HG03135 (cell line): ENCODE measurements at regions not wholly inside any gene's neighbourhood (a gene's known extent, or its start where the extent isn't known, plus 50 kb on each side); places are given as distances from the start of the nearest gene placed in this dataset.

ENCODE experiments used
- ATAC-seq: cut with Tn5 transposase; IDR thresholded peaks from one replicate; pipeline ENCODE4 v1.9.1; 2021; ENCODE audit warnings: mild to moderate bottlenecking, moderate library complexity; ENCODE audit not compliant: unreplicated experiment

DNA sequence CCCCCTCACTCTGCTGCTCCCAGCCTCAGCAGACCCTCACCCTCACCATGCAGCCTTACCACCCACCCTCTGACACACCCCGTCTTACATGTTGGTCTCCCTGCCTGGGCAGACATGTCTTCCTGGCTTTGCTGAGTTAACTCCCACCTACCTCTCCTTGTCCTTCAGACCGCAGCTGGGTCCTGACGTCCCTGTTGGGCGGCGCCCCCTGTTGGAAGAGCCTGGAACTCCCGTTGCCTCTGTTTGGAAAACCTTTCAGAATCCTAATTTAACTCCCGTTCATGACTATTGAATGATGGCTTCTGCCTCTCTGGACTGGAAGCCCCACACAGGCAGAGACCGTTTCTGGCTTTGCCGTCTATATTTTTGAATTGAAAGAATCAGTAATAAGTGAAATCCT lies 245.1 kb downstream of the MYLK4 start:
- ATAC-seq = no peak

GRCh38 chr6:2504495-2505064 lies 246.1 kb downstream of the MYLK4 start:
- no peak for ATAC-seq

- ATAC-seq = no peak
Observed at GRCh38 chr6:2503816-2504494, 246.8 kb downstream of the MYLK4 start.

DNA sequence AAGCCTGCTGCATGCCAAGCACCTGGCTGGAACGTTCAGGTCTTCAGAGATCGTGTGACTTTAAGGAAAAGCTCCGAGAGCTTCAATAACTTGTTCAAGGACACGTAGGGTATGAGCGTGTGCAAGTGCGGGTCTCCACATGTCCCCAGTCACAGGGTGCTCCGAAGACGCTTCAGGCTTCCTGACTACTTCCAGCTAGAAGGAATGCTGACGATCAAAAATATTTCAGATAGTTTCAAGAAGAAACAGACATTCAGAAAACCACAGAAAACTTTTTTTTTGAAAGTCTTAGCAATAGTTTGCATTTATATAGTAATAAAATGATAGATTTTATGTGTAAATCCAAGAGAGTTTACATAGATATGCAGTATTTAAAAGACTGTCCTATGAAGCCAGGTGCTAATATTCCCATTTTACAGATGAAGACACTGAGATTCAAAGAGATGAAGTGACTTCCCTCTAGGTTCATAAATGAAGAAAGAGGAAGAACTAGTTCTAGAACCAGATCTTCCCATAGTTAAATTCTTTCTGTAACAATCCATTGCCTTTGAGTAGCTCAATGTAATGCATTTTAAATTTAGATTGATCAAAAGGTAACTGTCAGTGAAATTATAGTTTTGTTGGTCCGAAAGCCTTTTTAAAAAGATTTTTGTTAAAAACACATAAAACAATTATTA lies 247.6 kb downstream of the MYLK4 start:
- ATAC-seq = no peak

DNA sequence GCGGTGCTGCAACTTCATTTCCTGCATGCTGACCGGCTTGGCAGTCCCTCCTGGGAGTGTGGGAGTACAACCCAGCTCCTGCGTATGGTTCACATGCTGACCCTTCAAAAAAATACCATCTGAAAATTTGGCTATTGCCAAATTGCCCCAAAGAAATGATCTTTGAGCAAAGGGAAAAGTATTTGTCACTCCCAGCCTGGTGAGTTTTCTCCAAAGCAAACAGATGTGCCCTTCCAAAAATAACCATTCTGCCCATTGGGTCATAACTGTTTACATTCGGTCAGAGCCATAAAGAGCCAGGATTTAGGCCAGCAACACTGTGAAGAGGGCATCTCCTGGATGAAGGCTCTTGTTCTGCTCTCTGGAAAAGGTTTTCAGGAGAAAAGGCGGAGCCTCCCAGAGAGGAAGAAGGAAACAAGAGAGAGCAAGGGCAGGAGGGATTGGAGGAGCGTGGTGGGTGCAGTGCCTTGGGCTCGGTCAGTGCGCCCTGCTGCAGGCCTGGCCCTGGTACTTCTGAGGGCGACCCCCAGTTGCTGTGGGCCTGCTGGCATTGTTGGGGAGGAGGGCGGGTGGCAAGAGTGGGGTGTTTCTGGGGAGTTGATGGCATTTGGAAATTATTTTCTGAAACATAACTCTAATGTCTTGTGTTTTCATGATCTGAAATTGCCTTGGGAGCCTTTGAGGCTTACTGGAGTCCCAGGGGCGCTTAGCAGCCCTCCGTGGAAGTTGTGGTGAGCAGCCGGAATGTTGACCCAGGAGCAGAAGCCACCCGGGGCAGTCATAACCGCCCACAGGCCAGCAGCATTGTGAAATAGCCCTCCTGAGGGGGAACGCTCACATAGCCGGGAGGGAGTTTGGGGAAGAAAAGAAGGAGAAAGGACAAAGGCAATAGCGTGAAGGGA lies 248.4 kb downstream of the MYLK4 start:
- no peak for ATAC-seq

- ATAC-seq = no peak
Observed at GRCh38 chr6:2497922-2498623, 252.6 kb downstream of the MYLK4 start.

DNA sequence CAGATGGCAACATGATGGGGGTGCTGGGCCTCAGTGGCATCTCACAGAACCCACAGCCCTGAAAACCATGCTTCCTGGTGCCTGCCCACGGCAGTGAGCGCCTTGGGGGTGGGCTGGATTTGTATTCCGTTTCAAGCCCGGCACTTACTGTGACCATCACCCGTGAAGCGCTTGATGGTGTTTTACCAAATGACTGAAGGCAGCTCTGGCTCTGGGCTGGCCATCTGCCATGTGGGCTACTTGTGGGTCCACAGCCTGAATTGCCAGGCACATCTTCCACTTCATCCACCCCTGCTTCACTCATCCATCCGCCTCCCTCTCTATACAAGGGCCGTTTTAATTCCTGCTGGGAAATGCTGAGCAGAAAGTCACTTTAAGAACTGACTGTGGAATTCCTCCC lies 250.9 kb upstream of the GMDS start:
- ATAC-seq = no peak

DNA sequence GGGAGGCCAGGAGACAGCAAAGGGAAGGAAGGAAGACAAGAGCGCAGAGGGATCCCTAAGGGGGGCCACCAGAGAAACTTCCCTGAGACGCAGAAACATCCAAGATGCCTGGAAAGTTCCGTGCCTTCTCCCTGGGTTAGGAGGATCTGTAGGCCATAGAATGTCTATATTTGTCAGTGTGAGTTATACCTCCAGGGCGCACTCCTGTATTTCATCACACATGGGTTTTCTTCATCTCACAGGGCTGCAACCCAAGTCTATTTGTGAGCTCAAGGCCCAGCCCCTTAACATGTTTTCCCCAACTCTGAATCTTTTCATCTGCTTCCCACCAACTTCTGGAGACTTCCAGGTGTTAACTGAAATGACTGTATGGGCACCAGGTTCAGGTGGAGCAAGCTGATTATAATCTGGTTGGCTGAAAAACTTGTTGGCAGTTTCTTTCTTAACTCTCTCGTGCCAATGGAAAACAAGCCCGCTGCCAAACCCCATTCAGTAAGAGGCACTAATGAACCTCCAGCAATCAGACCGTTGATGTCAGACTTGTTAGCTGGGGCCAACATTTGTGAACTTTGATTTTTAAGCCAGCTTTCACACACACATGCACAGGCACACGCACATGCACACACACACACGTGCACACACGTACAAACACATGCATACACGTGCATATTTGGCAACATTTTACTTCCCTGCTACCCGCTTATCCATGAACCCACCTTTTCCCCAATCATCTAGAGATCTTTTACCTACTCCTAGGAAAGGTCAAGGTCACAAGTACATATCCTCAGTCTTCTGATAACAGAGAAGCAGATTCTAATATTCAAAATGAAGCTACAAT lies 247.5 kb upstream of the GMDS start:
- ATAC-seq = no peak

DNA sequence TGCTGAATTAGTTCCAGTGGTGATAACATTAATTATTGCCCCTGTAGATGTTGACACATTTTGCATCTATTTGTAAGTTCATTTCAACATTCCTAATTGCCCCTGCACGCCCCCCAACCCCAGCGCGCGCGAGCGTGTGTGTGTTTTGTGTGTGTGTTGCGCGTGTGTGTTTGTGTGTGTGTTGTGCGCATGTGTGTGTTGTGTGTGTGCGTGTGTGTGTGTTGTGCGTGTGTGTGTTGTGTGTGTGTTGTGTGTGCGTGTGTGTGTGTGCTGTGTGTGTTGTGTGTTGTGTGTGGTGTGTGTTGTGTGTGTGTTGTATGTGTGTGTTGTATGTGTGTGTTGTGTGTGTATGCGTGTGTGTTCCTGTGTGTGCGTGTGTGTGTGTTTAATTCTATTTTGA lies 245.7 kb upstream of the GMDS start:
- no peak for ATAC-seq

- no peak for ATAC-seq
Observed at GRCh38 chr6:2488578-2488977, 243.2 kb upstream of the GMDS start.

GRCh38 chr6:2485116-2485515 lies 239.7 kb upstream of the GMDS start:
- ATAC-seq = no peak

- no peak for ATAC-seq
Observed at GRCh38 chr6:2482773-2483172, 237.4 kb upstream of the GMDS start.

DNA sequence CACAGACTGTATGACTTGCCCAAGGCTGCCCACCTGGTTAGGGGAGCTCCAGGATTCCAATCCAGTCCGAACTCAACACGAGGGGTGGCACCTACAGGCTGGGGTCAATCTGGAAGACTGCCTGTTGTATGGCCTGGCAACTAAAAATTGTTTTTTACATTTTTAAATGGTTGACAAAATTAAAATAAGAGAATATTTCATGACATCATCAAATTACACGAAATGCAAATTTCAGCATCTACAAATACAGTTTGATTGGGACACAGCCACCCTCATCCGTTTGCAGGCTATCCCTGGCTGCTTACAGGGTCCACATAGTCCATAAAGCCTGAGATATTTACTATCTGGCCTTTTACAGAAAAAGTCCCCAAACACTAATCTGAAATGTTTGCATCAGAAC lies 235.9 kb upstream of the GMDS start:
- ATAC-seq = no peak

GRCh38 chr6:2480267-2480966 lies 235.0 kb upstream of the GMDS start:
- ATAC-seq = no peak

DNA sequence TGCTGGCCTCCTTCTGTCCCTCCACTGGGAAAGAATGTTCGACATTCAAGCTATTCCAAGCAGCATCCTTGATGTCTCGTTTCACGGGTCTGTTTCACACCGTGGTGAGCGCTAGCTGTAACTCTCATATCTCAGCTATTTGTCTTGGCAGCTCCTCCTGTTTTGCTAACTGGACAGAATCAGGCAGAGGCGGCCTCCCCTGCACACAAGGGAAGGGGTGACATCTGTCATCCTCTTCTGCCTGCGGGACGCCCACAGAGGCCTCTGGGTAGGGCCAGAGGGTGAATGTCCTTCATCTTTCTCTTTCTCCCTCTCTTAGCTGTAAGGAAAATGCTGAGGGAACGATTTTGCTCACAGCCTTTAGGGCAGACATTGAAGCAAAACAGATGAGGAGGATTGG lies 232.8 kb upstream of the GMDS start:
- ATAC-seq = no peak

- ATAC-seq = no peak
Observed at GRCh38 chr6:2477666-2478065, 232.3 kb upstream of the GMDS start.

DNA sequence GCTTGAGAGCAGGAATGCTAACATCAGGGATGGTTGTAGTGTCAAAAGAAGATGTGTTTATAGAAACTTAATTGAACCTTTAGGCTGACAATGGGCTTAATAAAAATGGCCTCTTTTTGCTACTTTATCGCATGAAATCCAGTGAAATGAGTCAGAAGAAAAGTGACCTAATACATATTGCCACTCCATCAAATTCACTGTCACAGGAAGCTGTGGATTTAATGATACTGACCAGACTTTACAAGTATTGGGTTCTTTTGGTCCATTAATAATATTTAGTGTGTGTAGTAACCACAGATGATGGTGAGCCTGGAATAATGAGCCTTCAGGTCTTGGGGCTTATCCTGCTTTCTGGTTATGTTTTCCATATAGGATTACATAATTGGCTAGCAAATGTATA lies 231.8 kb upstream of the GMDS start:
- ATAC-seq = no peak

DNA sequence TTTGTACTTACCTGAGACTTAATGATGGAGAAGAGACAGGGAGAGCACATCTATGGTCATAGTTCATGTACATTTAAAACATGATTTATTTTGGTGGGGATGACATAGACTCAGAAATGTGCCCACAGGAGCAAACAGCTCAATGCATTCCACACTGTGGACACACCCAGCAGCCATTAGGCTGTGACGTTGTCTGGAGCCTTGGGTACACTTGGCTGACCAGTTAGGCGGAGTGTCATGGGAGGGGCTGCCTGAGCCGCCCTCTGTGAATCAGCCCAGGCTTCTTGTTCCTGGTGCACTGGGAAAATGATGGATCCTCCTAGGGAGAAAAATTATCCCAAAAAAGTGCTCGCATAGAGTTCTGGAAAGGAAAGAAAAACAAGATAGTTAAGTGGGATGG lies 231.0 kb upstream of the GMDS start:
- no peak for ATAC-seq

GRCh38 chr6:2471472-2471871 lies 226.1 kb upstream of the GMDS start:
- no peak for ATAC-seq
